HCT116 (cell line): ENCODE measurements at regions not wholly inside any gene's neighbourhood (a gene's known extent, or its start where the extent isn't known, plus 50 kb on each side); places are given as distances from the start of the nearest gene placed in this dataset.

ENCODE experiments used
- ATAC-seq: fragments of 200-7000 bp; cut with Tn5 transposase; 2 replicates; pipeline ENCODE4 v1.9.1; 2020; ENCODE audit warnings: mild to moderate bottlenecking, moderate library complexity
- BruUV-seq: library from RNA; stranded (reverse); fragments of 400-500 nt; replicated peaks from 2 replicates; lab custom pipeline; 2021; lab: Mats Ljungman, UMichigan
- CTCF ChIA-PET: fragments of 300-600 bp; sonication (Branson Sonifier 250); formaldehyde crosslinking; loops from one replicate; lab custom pipeline; 2021; ENCODE audit warnings: antibody characterized with exemption; lab: Charles Lee
- POLR2A ChIA-PET: fragments of 300-600, 350-600 bp; sonication (Branson Sonifier 250); formaldehyde crosslinking; loops from one replicate; lab custom pipeline; 2021; ENCODE audit warnings: antibody characterized with exemption; lab: Charles Lee
- RAD21 ChIA-PET, 2 experiments: fragments of 300-600 bp; sonication (Branson Sonifier 250); formaldehyde crosslinking; loops; one replicate each; lab custom pipeline; 2023; ENCODE audit warnings: low total read pairs in 2 of 2; ENCODE audit not compliant: uncharacterized antibody in 2 of 2, unreplicated experiment in 2 of 2, low non-redundant PET in 1 of 2; lab: Charles Lee
- DNase-seq: peaks from one replicate; pipeline ENCODE4 v3.0.0-alpha.2; 2010; ENCODE audit warnings: low read depth, low spot score
- H2AFZ ChIP-seq: fragments of 200-600 bp; shearing (Covaris generic), sonication (generic); 2 replicates; pipeline ENCODE4 v1.6.1; 2017; ENCODE audit warnings: low read depth, mixed run types, mixed read lengths, antibody characterized with exemption, low read length; ENCODE audit not compliant: poor library complexity, severe bottlenecking
- H3K27ac ChIP-seq: 2 replicates; pipeline ENCODE4 v1.5.1; 2012; ENCODE audit warnings: low read depth, low read length
- H3K27me3 ChIP-seq: fragments of 200-600 bp; sonication (generic); 2 replicates; pipeline ENCODE4 v1.6.1; 2016; ENCODE audit warnings: mixed run types, low read length, mixed read lengths; ENCODE audit not compliant: insufficient read depth
- H3K36me3 ChIP-seq, 2 experiments: fragments of 200-500 bp in 1 of 2; fragments of 200-600 bp in 1 of 2; sonication (Bioruptor generic) in 1 of 2; sonication (generic) in 1 of 2; 2 replicates each; pipeline versions ENCODE4 v1.5.1 to v1.6.1; 2014 to 2016; ENCODE audit warnings: low read length in 2 of 2, inconsistent platforms in 1 of 2, mixed read lengths in 1 of 2, mixed run types in 1 of 2; ENCODE audit not compliant: insufficient read depth in 2 of 2, control insufficient read depth in 1 of 2
- H3K4me1 ChIP-seq, 2 experiments: fragments of 200-600 bp in 1 of 2; sonication (generic) in 1 of 2; 2 replicates each; pipeline versions ENCODE4 v1.5.1 to v1.6.1; 2012 to 2017; ENCODE audit warnings: low read length in 2 of 2, inconsistent platforms in 1 of 2, mild to moderate bottlenecking in 1 of 2, mixed read lengths in 1 of 2, mixed run types in 1 of 2, moderate library complexity in 1 of 2; ENCODE audit not compliant: insufficient read depth in 2 of 2, control insufficient read depth in 1 of 2
- H3K4me2 ChIP-seq: fragments of 200-600 bp; sonication (generic); 2 replicates; pipeline ENCODE4 v1.6.1; 2017; ENCODE audit warnings: mixed run types, low read length, mixed read lengths
- H3K4me3 ChIP-seq, 2 experiments: fragments of 200-600 bp in 1 of 2; sonication (generic) in 1 of 2; replicated peaks in 1 of 2; 2 replicates each; pipeline ENCODE4 v1.5.1; 2011 to 2016; ENCODE audit warnings: low read length in 2 of 2, control low read depth in 1 of 2, low read depth in 1 of 2, mild to moderate bottlenecking in 1 of 2, mixed read lengths in 1 of 2, mixed run types in 1 of 2
- H3K79me2 ChIP-seq: fragments of 200-600 bp; sonication (generic); 2 replicates; pipeline ENCODE4 v1.6.1; 2017; ENCODE audit warnings: mild to moderate bottlenecking, mixed run types, low read length, moderate library complexity, mixed read lengths; ENCODE audit not compliant: insufficient read depth
- H3K9ac ChIP-seq: fragments of 200-600 bp; sonication (generic); 2 replicates; pipeline ENCODE4 v1.6.1; 2016; ENCODE audit warnings: low read length, mixed read lengths
- H3K9me2 ChIP-seq: fragments of 200-600 bp; sonication (generic), shearing (Covaris generic); 2 replicates; pipeline ENCODE4 v1.6.1; 2017; ENCODE audit warnings: mixed run types, mild to moderate bottlenecking, moderate library complexity; ENCODE audit not compliant: insufficient read depth
- H3K9me3 ChIP-seq, 2 experiments: fragments of 200-500 bp in 1 of 2; fragments of 200-600 bp in 1 of 2; sonication (Bioruptor generic) in 1 of 2; sonication (generic) in 1 of 2; 2 replicates each; pipeline ENCODE4 v1.6.1; 2014 to 2017; ENCODE audit warnings: low read length in 2 of 2, mixed read lengths in 2 of 2, inconsistent platforms in 1 of 2, low read depth in 1 of 2, mild to moderate bottlenecking in 1 of 2, mixed run types in 1 of 2, moderate library complexity in 1 of 2; ENCODE audit not compliant: control insufficient read depth in 1 of 2, insufficient read depth in 1 of 2
- H4K20me1 ChIP-seq: fragments of 200-600 bp; sonication (generic), shearing (Covaris generic); 2 replicates; pipeline ENCODE4 v1.6.1; 2017; ENCODE audit warnings: mixed run types, mild to moderate bottlenecking, moderate library complexity; ENCODE audit not compliant: insufficient read depth
- POLR2AphosphoS5 ChIP-seq: IDR thresholded peaks from 2 replicates; pipeline ENCODE4 v1.6.1; 2011; ENCODE audit warnings: mild to moderate bottlenecking, low read depth, low read length, moderate library complexity
- RAD21 ChIP-seq: IDR thresholded peaks from 2 replicates; pipeline ENCODE4 v1.6.1; 2012; ENCODE audit warnings: low read depth, mild to moderate bottlenecking
- intact Hi-C: fragments of 100-400 bp; cut with micrococcal nuclease; formaldehyde crosslinking; loops from 2 replicates; pipeline ENCODE4 v1.10.0; 2022
- TF ChIP-seq, protein P1 (sequence below): IDR thresholded peaks from 2 replicates; pipeline ENCODE4 v1.6.1; 2012; ENCODE audit warnings: low read depth

DNA sequence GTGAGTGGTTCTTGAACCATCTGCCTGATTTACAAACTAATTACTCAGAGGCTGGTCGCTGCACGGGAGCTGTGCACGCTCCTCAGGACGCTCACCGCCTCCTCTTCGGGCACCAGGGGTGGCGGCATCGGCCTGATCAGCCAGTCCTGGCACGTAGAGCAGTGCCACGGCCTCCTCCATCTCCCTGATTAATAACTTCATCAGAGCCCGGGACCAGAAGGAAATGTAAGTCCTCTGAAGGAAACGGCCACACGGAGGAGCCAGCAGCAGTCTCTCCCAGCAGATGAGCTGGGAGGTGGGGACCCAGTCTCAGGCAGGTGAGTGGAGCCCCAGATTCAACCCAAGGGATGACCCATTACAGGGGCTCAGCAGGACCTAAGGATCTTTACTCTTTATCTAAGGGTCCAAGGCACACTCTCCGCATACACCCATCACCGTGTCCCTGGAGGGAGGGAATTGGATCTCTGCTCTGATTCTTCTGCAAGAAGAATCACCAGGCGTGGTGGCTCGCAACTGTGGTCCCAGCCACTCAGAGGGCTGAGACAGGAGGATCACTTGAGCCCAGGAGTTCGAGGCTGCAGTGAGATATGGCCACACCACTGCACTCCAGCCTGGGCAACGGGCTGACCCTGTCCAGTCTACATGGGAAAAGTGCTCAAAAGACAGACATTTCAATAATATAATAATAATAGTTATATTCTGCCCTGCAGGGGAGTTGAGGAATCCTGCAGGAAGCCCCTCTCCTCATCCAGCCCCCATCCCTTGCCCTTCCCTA is 366.5 kb downstream of the SEC14L1 start:
- H3K36me3 ChIP-seq: no peaks in the 10 kb centered on the region
- peak; percentile 42 for ATAC-seq
- no peak overlapping the region for H2AFZ ChIP-seq
- H3K4me1 ChIP-seq: no peaks in the 10 kb centered on the region
- no TSS peak for BruUV-seq
- POLR2A ChIA-PET: no interaction called here
- no peak overlapping the region for H3K4me3 ChIP-seq
- CTCF ChIA-PET: interaction anchor here (1.6 kb wide), 1 partner anchor 506 kb away, joined by 4 read pairs; no protein-coding TSS in a partner anchor
- H3K9me2 ChIP-seq: no peaks in the 10 kb centered on the region
- 0 out of 4 replicates have a peak, but pooled peaks cover 3 to 5% of the 10 kb centered on the region in 2 experiments for H3K9me3 ChIP-seq
- intact Hi-C loops: no loop called here
- no peaks in the 10 kb centered on the region for H3K27me3 ChIP-seq
- H3K4me2 ChIP-seq: no peak overlapping the region
- H4K20me1 ChIP-seq: no peaks in the 10 kb centered on the region
- no peak for DNase-seq
- H3K9ac ChIP-seq: no peak overlapping the region
- no peak overlapping the region for H3K27ac ChIP-seq
- RAD21 ChIA-PET: interaction anchor here in 1 of 2 experiments (0.6 kb wide), 1 partner anchor 645 kb away, joined by 3 read pairs; no protein-coding TSS in a partner anchor
- TF ChIP-seq, protein P1, sequence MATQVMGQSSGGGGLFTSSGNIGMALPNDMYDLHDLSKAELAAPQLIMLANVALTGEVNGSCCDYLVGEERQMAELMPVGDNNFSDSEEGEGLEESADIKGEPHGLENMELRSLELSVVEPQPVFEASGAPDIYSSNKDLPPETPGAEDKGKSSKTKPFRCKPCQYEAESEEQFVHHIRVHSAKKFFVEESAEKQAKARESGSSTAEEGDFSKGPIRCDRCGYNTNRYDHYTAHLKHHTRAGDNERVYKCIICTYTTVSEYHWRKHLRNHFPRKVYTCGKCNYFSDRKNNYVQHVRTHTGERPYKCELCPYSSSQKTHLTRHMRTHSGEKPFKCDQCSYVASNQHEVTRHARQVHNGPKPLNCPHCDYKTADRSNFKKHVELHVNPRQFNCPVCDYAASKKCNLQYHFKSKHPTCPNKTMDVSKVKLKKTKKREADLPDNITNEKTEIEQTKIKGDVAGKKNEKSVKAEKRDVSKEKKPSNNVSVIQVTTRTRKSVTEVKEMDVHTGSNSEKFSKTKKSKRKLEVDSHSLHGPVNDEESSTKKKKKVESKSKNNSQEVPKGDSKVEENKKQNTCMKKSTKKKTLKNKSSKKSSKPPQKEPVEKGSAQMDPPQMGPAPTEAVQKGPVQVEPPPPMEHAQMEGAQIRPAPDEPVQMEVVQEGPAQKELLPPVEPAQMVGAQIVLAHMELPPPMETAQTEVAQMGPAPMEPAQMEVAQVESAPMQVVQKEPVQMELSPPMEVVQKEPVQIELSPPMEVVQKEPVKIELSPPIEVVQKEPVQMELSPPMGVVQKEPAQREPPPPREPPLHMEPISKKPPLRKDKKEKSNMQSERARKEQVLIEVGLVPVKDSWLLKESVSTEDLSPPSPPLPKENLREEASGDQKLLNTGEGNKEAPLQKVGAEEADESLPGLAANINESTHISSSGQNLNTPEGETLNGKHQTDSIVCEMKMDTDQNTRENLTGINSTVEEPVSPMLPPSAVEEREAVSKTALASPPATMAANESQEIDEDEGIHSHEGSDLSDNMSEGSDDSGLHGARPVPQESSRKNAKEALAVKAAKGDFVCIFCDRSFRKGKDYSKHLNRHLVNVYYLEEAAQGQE: no peak
- TF ChIP-seq RAD21 (peak; percentile 27; the same call in 1 of the 2 replicates), POLR2AphosphoS5 (no peak)
- TF ChIP-seq, all 23 proteins: peak for 1
- no peaks in the 10 kb centered on the region for H3K79me2 ChIP-seq
